DOHH2 (cell line): ENCODE measurements at regions not wholly inside any gene's neighbourhood (a gene's known extent, or its start where the extent isn't known, plus 50 kb on each side); places are given as distances from the start of the nearest gene placed in this dataset.

Experiments used
- H3F3A ChIP-seq: fragments of 200-600 bp; sonication (generic), shearing (Covaris generic); 2 replicates; pipeline ENCODE4 v1.6.0; 2016; ENCODE audit warnings: antibody characterized with exemption, mild to moderate bottlenecking; ENCODE audit not compliant: control insufficient read depth, insufficient read depth
- H3K27ac ChIP-seq: fragments of 200-600 bp; sonication (generic); 2 replicates; pipeline ENCODE4 v1.5.1; 2014; ENCODE audit warnings: low read depth, mild to moderate bottlenecking, low read length, moderate library complexity
- H3K27me3 ChIP-seq: fragments of 200-600 bp; sonication (generic); 2 replicates; pipeline ENCODE4 v1.6.1; 2014; ENCODE audit warnings: mild to moderate bottlenecking, low read length, mixed read lengths; ENCODE audit not compliant: control insufficient read depth
- H3K36me3 ChIP-seq: fragments of 200-600 bp; sonication (generic); 2 replicates; pipeline ENCODE4 v1.6.1; 2014; ENCODE audit warnings: mild to moderate bottlenecking, low read length, moderate library complexity, mixed read lengths; ENCODE audit not compliant: control insufficient read depth
- H3K4me1 ChIP-seq: fragments of 200-600 bp; sonication (generic); 2 replicates; pipeline ENCODE4 v1.6.1; 2014; ENCODE audit warnings: mild to moderate bottlenecking, low read length, mixed read lengths; ENCODE audit not compliant: control insufficient read depth
- H3K4me2 ChIP-seq: fragments of 200-600 bp; sonication (generic); 2 replicates; pipeline ENCODE4 v1.6.0; 2014; ENCODE audit warnings: mild to moderate bottlenecking, low read length, moderate library complexity
- H3K4me3 ChIP-seq: fragments of 200-600 bp; sonication (generic); 2 replicates; pipeline ENCODE4 v1.5.1; 2014; ENCODE audit warnings: mild to moderate bottlenecking, low read length, mixed read lengths
- H3K79me2 ChIP-seq: fragments of 200-600 bp; sonication (generic); 2 replicates; pipeline ENCODE4 v1.6.1; 2014; ENCODE audit warnings: mild to moderate bottlenecking, low read length, mixed read lengths; ENCODE audit not compliant: control insufficient read depth
- H3K9me2 ChIP-seq: fragments of 200-600 bp; sonication (generic); replicated peaks from 2 replicates; pipeline ENCODE4 v1.6.1; 2014; ENCODE audit warnings: mild to moderate bottlenecking, low read length, mixed read lengths; ENCODE audit not compliant: control insufficient read depth
- H3K9me3 ChIP-seq: fragments of 200-600 bp; sonication (generic); 2 replicates; pipeline ENCODE4 v1.6.1; 2014; ENCODE audit warnings: antibody characterized with exemption, low read length, mixed read lengths; ENCODE audit not compliant: control insufficient read depth, insufficient read depth
- H4K20me1 ChIP-seq: fragments of 200-600 bp; sonication (generic); 2 replicates; pipeline ENCODE4 v1.6.0; 2014; ENCODE audit warnings: low read depth, mild to moderate bottlenecking, antibody characterized with exemption, low read length, moderate library complexity; ENCODE audit not compliant: control insufficient read depth, insufficient read depth
- CTCF ChIP-seq: fragments of 200-600 bp; sonication (generic); IDR thresholded peaks from one replicate; pipeline ENCODE4 v1.5.1; 2014; ENCODE audit warnings: antibody characterized with exemption, mild to moderate bottlenecking, low read depth, low read length; ENCODE audit not compliant: poor library complexity, severe bottlenecking
- EZH2phosphoT487 ChIP-seq: fragments of 200-600 bp; sonication (generic); IDR thresholded peaks from 2 replicates; pipeline ENCODE4 v1.6.1; 2017; ENCODE audit warnings: borderline replicate concordance, mild to moderate bottlenecking, antibody characterized with exemption, low read length, moderate library complexity, mixed read lengths

GRCh38 chr18:61154866-61155265 lies 178.4 kb upstream of the CDH20 start:
- H3K4me3 ChIP-seq = no peak overlapping the region
- H3K36me3 ChIP-seq = no peaks in the 10 kb centered on the region
- no peaks in the 10 kb centered on the region for H3K9me3 ChIP-seq
- TF ChIP-seq EZH2phosphoT487 = no peak
- no peak for TF ChIP-seq CTCF
- H3K27me3 ChIP-seq = no peaks in the 10 kb centered on the region
- H3K4me1 ChIP-seq = no peaks in the 10 kb centered on the region
- no peaks in the 10 kb centered on the region for H4K20me1 ChIP-seq
- H3F3A ChIP-seq = no peaks in the 10 kb centered on the region
- H3K27ac ChIP-seq = no peak overlapping the region
- H3K4me2 ChIP-seq = no peak overlapping the region
- H3K79me2 ChIP-seq = no peaks in the 10 kb centered on the region
- H3K9me2 ChIP-seq = no peaks in the 10 kb centered on the region

GRCh38 chr18:61155586-61155985 lies 177.6 kb upstream of the CDH20 start:
- H3K36me3 ChIP-seq = no peaks in the 10 kb centered on the region
- no peaks in the 10 kb centered on the region for H3K27me3 ChIP-seq
- H3K27ac ChIP-seq = no peak overlapping the region
- no peak for TF ChIP-seq CTCF
- TF ChIP-seq EZH2phosphoT487 = no peak
- no peaks in the 10 kb centered on the region for H3F3A ChIP-seq
- H3K4me2 ChIP-seq = no peak overlapping the region
- H3K79me2 ChIP-seq = no peaks in the 10 kb centered on the region
- H3K4me3 ChIP-seq = no peak overlapping the region
- H3K9me2 ChIP-seq = no peaks in the 10 kb centered on the region
- H3K4me1 ChIP-seq = no peaks in the 10 kb centered on the region
- H4K20me1 ChIP-seq = no peaks in the 10 kb centered on the region
- H3K9me3 ChIP-seq = no peaks in the 10 kb centered on the region

GRCh38 chr18:61157451-61157850 lies 175.8 kb upstream of the CDH20 start:
- Histone ChIP-seq H3K4me1 (no peaks in the 10 kb centered on the region), H3K79me2 (no peaks in the 10 kb centered on the region), H3K9me2 (no peaks in the 10 kb centered on the region), H3K4me3 (no peak overlapping the region), H3K27me3 (no peaks in the 10 kb centered on the region), H3K9me3 (no peaks in the 10 kb centered on the region), H3K4me2 (no peak overlapping the region), H3K36me3 (no peaks in the 10 kb centered on the region), H3K27ac (no peak overlapping the region), H4K20me1 (no peaks in the 10 kb centered on the region), H3F3A (no peaks in the 10 kb centered on the region)
- TF ChIP-seq EZH2phosphoT487 = no peak
- no peak for TF ChIP-seq CTCF

DNA sequence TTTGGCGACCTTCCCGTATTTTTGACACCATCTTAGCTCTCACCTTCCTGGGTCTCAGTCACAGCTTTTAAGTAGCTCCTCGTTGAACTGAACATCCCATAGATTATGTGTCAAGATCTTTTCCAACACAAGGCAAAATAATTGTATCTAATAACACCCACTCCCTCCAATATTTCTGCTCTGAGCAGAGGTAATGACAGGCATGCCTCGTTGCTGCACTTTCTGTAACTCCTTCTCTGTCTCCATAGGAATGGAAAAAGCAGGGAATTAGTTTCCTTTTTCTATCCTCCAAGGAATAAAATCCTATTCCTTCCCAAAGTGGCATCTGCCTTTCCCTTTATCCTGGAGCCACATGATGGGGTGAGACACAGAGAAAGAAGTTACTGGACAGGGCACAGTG lies 174.0 kb upstream of the CDH20 start:
- no peaks in the 10 kb centered on the region for H3K36me3 ChIP-seq
- no peaks in the 10 kb centered on the region for H3K27me3 ChIP-seq
- no peak overlapping the region for H3K27ac ChIP-seq
- H3K4me3 ChIP-seq = no peak overlapping the region
- H4K20me1 ChIP-seq = no peaks in the 10 kb centered on the region
- H3K4me2 ChIP-seq = no peak overlapping the region
- no peaks in the 10 kb centered on the region for H3K9me2 ChIP-seq
- H3K79me2 ChIP-seq = no peaks in the 10 kb centered on the region
- H3F3A ChIP-seq = no peaks in the 10 kb centered on the region
- no peaks in the 10 kb centered on the region for H3K9me3 ChIP-seq
- TF ChIP-seq CTCF (no peak), EZH2phosphoT487 (no peak)
- H3K4me1 ChIP-seq = no peaks in the 10 kb centered on the region
